Muscle layer of duodenum (tissue), 2 donors: ENCODE measurements at regions not wholly inside any gene's neighbourhood (a gene's known extent, or its start where the extent isn't known, plus 50 kb on each side); places are given as distances from the start of the nearest gene placed in this dataset.
"Not testable (repeated sequence)": the region's sequence is repeated elsewhere in the genome, so short reads cannot be mapped to it uniquely, and the experiment has no call there.

ENCODE experiments used
- H3K27ac ChIP-seq: one replicate; pipeline ENCODE4 v1.7.0; 2013; ENCODE audit warnings: mild to moderate bottlenecking, low read length
- H3K27me3 ChIP-seq: one replicate; pipeline ENCODE4 v1.7.0; 2013; ENCODE audit warnings: low read depth, mild to moderate bottlenecking, control low read depth, low read length
- H3K36me3 ChIP-seq, 2 donors: one replicate each; pipeline ENCODE4 v1.7.0; 2013; ENCODE audit warnings: low read length in 2 of 2, control low read depth in 1 of 2, mild to moderate bottlenecking in 1 of 2; ENCODE audit not compliant: insufficient read depth in 2 of 2, control insufficient read depth in 1 of 2
- H3K4me1 ChIP-seq, 2 donors: one replicate each; pipeline ENCODE4 v1.7.0; 2013; ENCODE audit warnings: low read length in 2 of 2, mild to moderate bottlenecking in 2 of 2, control low read depth in 1 of 2, moderate library complexity in 1 of 2; ENCODE audit not compliant: insufficient read depth in 2 of 2, control insufficient read depth in 1 of 2
- H3K4me3 ChIP-seq, 2 donors: one replicate each; pipeline ENCODE4 v1.7.0; 2013; ENCODE audit warnings: low read length in 2 of 2, low read depth in 1 of 2, mild to moderate bottlenecking in 1 of 2
- H3K9me3 ChIP-seq, 2 donors: one replicate each; pipeline ENCODE4 v1.7.0; 2013; ENCODE audit warnings: low read length in 2 of 2, control low read depth in 1 of 2, mild to moderate bottlenecking in 1 of 2; ENCODE audit not compliant: control insufficient read depth in 1 of 2
- donor health status: healthy.

- H3K36me3 ChIP-seq: no peaks in the 10 kb centered on the region
- H3K27ac ChIP-seq: no peak overlapping the region
- H3K4me1 ChIP-seq: no peaks in the 10 kb centered on the region
- no peaks in the 10 kb centered on the region for H3K27me3 ChIP-seq
- peaks cover 0 to under 1% of the 10 kb centered on the region in 2 donors for H3K9me3 ChIP-seq
- H3K4me3 ChIP-seq: no peak overlapping the region
Observed at GRCh38 chr4:181007751-181008150, 1235.5 kb upstream of the TENM3 start.

GRCh38 chr4:181008164-181008563 lies 1235.0 kb upstream of the TENM3 start:
- H3K9me3 ChIP-seq: peaks cover 0 to 2% of the 10 kb centered on the region in 2 donors
- no peak overlapping the region for H3K4me3 ChIP-seq
- H3K27me3 ChIP-seq: no peaks in the 10 kb centered on the region
- H3K4me1 ChIP-seq: no peaks in the 10 kb centered on the region
- H3K36me3 ChIP-seq: no peaks in the 10 kb centered on the region
- no peak overlapping the region for H3K27ac ChIP-seq

- H3K9me3 ChIP-seq: peaks cover 0 to 2% of the 10 kb centered on the region in 2 donors
- no peak overlapping the region for H3K27ac ChIP-seq
- no peaks in the 10 kb centered on the region for H3K27me3 ChIP-seq
- H3K4me1 ChIP-seq: no peaks in the 10 kb centered on the region
- no peak overlapping the region for H3K4me3 ChIP-seq
- no peaks in the 10 kb centered on the region for H3K36me3 ChIP-seq
Observed at GRCh38 chr4:181013162-181013561, 1230.0 kb upstream of the TENM3 start.

GRCh38 chr4:181017038-181017437 lies 1226.2 kb upstream of the TENM3 start:
- H3K27me3 ChIP-seq: no peaks in the 10 kb centered on the region
- H3K9me3 ChIP-seq: peaks cover 0 to 2% of the 10 kb centered on the region in 2 donors
- H3K4me1 ChIP-seq: no peaks in the 10 kb centered on the region
- H3K36me3 ChIP-seq: no peaks in the 10 kb centered on the region
- no peak overlapping the region for H3K4me3 ChIP-seq
- H3K27ac ChIP-seq: no peak overlapping the region

GRCh38 chr4:181018472-181018871 lies 1224.7 kb upstream of the TENM3 start:
- Histone ChIP-seq H3K27me3 (no peaks in the 10 kb centered on the region), H3K27ac (no peak overlapping the region), H3K4me3 (no peak overlapping the region), H3K36me3 (no peaks in the 10 kb centered on the region), H3K4me1 (no peaks in the 10 kb centered on the region), H3K9me3 (no peaks in the 10 kb centered on the region)

- H3K4me3 ChIP-seq: no peak overlapping the region
- no peak overlapping the region for H3K27ac ChIP-seq
- H3K9me3 ChIP-seq: no peaks in the 10 kb centered on the region
- no peaks in the 10 kb centered on the region for H3K27me3 ChIP-seq
- no peaks in the 10 kb centered on the region for H3K4me1 ChIP-seq
- H3K36me3 ChIP-seq: no peaks in the 10 kb centered on the region
Observed at GRCh38 chr4:181018913-181019312, 1224.3 kb upstream of the TENM3 start.

- H3K4me3 ChIP-seq: no peak overlapping the region
- no peaks in the 10 kb centered on the region for H3K9me3 ChIP-seq
- H3K27ac ChIP-seq: no peak overlapping the region
Observed at GRCh38 chr4:181020456-181020855, 1222.7 kb upstream of the TENM3 start.

GRCh38 chr4:181021213-181021612 lies 1222.0 kb upstream of the TENM3 start:
- H3K36me3 ChIP-seq: no peaks in the 10 kb centered on the region
- H3K4me1 ChIP-seq: no peaks in the 10 kb centered on the region
- no peaks in the 10 kb centered on the region for H3K27me3 ChIP-seq
- H3K27ac ChIP-seq: no peak overlapping the region
- no peak overlapping the region for H3K4me3 ChIP-seq
- no peaks in the 10 kb centered on the region for H3K9me3 ChIP-seq

More at GRCh38 chr4:181020456-181020855, 1222.7 kb upstream of the TENM3 start:
- H3K36me3 ChIP-seq: no peaks in the 10 kb centered on the region
- no peaks in the 10 kb centered on the region for H3K27me3 ChIP-seq
- H3K4me1 ChIP-seq: no peaks in the 10 kb centered on the region

- H3K36me3 ChIP-seq, H3K4me3 ChIP-seq, H3K27me3 ChIP-seq, H3K9me3 ChIP-seq, H3K27ac ChIP-seq, H3K4me1 ChIP-seq: not testable (repeated sequence)
Observed at GRCh38 chr4:181030135-181030921, 1212.9 kb upstream of the TENM3 start.

GRCh38 chr4:181030961-181031360 lies 1212.2 kb upstream of the TENM3 start:
- H3K4me1 ChIP-seq: no peaks in the 10 kb centered on the region
- no peak overlapping the region for H3K27ac ChIP-seq
- no peak overlapping the region for H3K4me3 ChIP-seq
- no peaks in the 10 kb centered on the region for H3K9me3 ChIP-seq
- no peaks in the 10 kb centered on the region for H3K27me3 ChIP-seq
- H3K36me3 ChIP-seq: no peaks in the 10 kb centered on the region

- Histone ChIP-seq H3K27ac (no peak overlapping the region), H3K4me1 (no peaks in the 10 kb centered on the region), H3K36me3 (no peaks in the 10 kb centered on the region), H3K4me3 (no peak overlapping the region), H3K9me3 (no peaks in the 10 kb centered on the region), H3K27me3 (no peaks in the 10 kb centered on the region)
Observed at GRCh38 chr4:181043486-181043885, 1199.7 kb upstream of the TENM3 start.

GRCh38 chr4:181046809-181047208 lies 1196.4 kb upstream of the TENM3 start:
- no peaks in the 10 kb centered on the region for H3K9me3 ChIP-seq
- H3K4me1 ChIP-seq: no peaks in the 10 kb centered on the region
- H3K27me3 ChIP-seq: no peaks in the 10 kb centered on the region
- H3K4me3 ChIP-seq: no peak overlapping the region
- H3K27ac ChIP-seq: no peak overlapping the region
- H3K36me3 ChIP-seq: no peaks in the 10 kb centered on the region
